Fibroblast of peridontal ligament (primary cell): ENCODE measurements at regions not wholly inside any gene's neighbourhood (a gene's known extent, or its start where the extent isn't known, plus 50 kb on each side); places are given as distances from the start of the nearest gene placed in this dataset.
"Not testable (repeated sequence)": the region's sequence is repeated elsewhere in the genome, so short reads cannot be mapped to it uniquely, and the experiment has no call there.

Source experiments
- DNase-seq: peaks from one replicate; pipeline ENCODE4 v3.0.0-alpha.2; 2010; ENCODE audit errors: extremely low read depth

DNA sequence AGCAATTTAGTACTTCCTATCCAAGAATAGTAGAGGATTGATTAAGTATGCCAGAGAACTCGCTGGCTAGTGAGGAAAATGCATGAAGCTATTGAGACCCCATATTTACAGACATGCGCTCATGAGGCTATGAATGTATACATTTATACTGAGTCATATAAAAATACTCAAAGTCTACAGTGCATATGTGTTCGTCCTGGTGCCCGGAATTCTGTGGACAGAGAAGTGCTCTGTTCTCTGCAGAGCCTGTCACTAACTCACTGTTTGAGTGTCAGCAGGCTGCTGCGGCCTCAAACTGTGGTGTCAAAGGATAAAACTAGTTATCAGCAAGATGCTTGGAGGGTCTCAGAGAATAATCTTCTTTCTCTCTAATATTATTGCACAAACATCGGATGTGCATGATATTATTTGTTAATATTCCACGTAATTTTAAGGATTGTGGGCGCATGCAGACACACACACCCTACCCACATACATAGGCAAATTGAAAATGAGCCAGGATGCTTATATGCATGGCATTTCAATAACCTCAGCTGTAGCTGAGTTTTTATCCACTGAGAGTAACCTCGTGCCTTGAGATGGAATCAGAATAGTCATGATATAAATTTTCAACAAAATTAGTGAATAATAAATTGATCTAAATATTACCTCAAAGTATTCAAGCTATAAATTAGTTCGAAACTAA, 50.0 kb upstream of the TSC22D2 start:
- no peak for DNase-seq

DNA sequence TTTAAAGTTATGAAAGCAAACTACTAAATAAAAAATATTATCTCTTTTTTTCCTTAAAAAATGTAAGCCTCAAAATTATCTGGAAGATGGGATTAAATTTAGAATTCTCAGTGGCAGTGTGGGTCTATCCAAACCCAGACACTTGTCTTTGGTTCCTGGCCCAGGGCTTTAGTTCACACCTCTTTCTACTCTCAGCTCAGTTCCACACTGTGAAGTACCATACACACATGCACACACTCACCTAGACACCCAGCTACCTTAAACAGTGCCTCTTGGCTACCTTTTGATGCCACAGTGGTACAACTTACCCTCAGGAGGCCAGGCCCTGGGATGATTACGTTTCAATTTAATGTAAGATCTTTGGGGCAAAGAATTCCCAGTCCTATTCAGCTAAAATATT, 51.0 kb upstream of the TSC22D2 start:
- no peak for DNase-seq

DNA sequence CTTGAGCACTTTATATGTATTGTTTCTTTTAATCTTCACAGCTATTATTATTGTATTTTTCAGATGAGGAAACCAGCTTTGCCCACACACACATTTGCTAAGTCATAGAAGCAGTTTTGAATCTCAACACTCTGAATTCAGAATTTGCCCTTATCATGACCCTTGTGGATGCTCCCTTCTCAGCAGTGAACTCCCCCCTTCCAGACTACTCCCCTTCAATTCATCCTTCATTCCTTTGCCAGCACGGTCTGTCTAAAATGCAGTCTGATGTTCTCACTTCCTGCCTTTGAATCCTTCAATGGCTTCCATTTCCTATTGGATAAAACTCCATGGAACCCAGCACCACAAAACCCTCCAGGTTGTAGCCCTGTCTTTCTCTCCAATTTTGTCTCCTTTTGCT, 52.5 kb upstream of the TSC22D2 start:
- no peak for DNase-seq

GRCh38 chr3:150352931-150353330, 55.2 kb upstream of the TSC22D2 start:
- no peak for DNase-seq

GRCh38 chr3:150351398-150351797, 56.7 kb upstream of the TSC22D2 start:
- no peak for DNase-seq

GRCh38 chr3:150349314-150350097, 58.6 kb upstream of the TSC22D2 start:
- DNase-seq = peak; percentile 51

GRCh38 chr3:150348500-150348899, 59.6 kb upstream of the TSC22D2 start:
- DNase-seq = peak; percentile 94

DNA sequence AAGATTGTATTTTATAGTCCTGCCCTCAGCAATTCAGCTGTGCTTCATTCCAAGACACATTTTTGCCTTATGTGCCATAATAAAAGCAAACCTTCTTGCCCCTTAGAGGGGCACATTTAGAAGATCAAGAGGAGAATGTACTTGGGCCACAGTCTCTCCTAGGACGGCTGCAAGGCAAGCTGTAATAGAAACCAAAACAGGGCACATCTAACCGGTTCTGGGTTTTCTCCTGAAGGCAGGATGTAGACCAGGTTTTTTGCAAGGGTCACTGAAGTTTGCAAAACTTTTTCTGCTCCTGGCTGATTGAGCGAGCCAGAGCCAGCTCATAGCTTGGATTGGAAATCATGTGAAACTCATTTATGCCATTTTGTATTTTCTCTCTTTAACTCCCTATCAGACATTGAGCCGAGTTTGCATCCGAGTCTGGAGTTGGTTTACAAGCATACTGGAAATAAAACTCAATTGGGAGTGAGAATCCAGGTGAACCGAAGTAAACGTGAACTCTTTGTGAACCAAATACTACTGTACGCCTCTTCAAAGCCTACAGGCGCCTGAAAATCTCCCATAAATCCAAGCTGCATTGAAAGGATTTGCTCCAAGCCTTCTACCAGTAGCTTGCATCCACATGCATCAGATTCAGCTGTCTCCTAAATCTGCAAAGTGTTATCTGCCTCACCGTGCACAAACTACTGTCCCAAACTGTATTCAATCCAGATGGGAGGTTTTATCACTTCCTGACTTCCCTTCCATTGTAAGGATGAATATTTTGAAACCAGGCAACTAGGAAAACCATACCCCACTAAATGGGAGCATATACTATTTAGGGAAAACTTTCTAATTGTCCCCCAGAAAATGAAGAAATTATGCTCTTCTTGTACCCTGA, 60.9 kb upstream of the TSC22D2 start:
- peak; percentile 74 for DNase-seq

DNA sequence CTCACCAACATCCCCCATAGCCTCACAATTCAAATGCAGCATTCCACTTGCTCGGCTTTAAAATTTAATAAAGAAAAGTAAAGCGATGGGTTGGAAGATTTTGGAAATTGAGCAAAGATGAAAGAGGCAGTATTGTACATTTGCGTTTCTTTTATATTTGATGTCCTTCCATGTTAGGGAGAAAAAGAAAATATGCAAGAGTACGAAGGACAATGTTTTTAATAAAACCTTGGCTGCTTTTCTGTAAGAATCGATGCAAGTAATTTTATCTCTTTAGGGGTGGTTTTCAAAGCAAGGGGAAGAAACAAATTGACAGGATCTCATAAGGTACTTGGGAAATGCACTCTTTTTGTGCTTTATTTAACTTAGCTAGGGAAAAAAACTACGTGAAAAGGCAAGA, 61.8 kb upstream of the TSC22D2 start:
- DNase-seq = no peak

DNA sequence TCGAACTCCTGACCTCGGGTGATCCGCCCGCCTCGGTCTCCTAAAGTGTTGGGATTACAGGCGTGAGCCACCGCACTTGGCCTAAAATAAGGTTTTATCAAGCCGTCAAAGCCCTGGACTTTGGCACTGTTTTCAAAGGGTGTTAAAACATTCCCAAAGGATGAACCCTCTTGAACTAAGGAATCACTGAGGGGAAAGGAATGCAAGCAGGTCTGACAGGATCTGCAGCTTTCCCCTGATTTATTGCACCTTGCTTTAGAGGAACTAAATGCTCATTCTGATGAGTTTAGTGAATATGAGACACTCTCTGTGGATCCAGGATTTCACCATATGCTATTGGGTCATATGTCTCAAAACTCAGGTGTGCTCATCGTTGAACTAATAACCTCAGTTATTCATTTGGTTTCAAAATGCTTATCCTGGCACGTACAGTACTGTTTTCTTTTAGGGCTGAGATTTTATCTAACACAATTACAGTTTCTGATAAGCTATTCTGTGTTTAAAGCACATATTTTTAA, 63.0 kb upstream of the TSC22D2 start:
- DNase-seq = no peak

DNA sequence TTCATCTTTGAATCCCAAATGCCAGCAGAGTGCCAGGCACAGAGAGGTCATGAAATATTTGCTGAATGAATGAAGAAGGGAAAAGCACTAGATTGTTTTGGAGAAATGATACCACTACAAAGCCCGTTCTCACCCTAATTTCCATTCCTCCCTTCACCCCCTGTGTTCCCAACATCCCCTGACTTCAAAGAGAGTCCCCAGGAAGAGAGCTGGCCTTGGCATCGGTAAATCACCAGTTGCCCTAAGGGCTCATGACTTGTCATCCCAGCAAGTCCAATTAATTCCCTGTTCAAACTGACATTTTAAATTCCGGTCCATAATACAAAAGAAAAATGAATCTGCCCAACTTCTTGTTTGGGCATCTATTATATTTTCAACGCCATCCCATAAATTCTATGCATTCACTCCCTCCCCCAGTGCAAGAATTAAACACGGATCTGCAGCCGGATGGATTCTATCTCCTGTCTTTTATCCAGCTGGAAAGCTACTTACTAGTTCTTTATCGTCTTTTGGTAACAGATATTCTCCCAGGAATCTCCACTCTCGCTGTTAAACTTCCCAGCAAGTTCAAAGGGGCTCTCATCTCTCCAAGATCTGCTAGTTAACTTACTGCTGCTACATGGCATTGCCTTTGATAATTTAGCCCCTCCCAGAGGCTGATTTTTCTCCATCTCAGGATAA, 63.9 kb upstream of the TSC22D2 start:
- DNase-seq = no peak

- no peak for DNase-seq
Observed at GRCh38 chr3:150342896-150343467, 65.1 kb upstream of the TSC22D2 start.

GRCh38 chr3:150341891-150342290, 66.2 kb upstream of the TSC22D2 start:
- DNase-seq = no peak

DNA sequence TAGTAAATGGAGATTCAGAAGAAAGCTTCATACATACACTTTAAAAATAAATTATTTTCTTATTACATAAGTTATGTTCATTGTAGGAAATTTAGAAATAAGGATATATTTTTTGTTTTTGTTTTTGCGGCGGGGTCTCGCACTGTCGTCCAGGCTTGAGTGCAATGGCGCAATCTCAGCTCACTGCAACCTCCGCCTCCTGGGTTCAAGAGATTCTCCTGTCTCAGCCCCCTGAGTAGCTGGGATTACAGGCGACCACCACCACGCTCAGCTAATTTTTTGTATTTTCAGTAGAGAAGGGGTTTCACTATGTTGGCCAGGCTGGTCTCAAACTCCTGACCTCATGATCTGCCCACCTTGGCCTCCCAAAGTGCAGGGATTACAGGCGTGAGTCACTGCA, 71.7 kb upstream of the TSC22D2 start:
- not testable (repeated sequence) for DNase-seq

GRCh38 chr3:150335631-150336030, 72.5 kb upstream of the TSC22D2 start:
- peak; percentile 76 for DNase-seq

GRCh38 chr3:150334974-150335373, 73.1 kb upstream of the TSC22D2 start:
- no peak for DNase-seq

- DNase-seq = no peak
Observed at GRCh38 chr3:150333477-150333876, 74.6 kb upstream of the TSC22D2 start.

DNA sequence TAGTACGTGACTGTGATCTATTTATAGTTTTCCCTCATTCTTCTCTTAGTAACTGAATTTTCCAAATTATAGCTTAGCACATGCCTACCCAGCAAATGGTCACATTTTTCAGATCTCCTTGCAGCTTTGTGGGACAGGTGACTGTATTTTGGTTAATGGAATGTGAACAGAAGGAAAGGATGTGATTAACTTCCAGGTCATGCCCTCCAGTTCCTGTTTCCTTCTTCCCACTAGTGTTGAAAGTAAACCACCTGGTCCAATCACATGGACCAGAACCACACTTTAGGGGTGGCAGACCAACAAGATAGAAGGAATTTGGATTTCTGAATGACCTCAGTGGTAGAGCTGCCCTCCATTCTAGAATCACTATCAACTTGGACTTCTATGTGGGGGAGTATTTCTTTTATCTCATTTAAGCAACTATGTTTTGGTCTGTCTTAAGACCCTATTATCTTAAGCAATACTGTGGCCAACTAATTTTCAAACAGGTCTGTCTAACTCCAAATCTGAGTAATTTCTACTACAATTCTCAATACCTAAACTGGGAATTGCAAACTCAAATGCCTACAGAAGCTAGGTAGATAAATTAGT, 76.0 kb upstream of the TSC22D2 start:
- DNase-seq = no peak

GRCh38 chr3:150330872-150331271, 77.2 kb upstream of the TSC22D2 start:
- no peak for DNase-seq

- DNase-seq = no peak
Observed at GRCh38 chr3:150330174-150330573, 77.9 kb upstream of the TSC22D2 start.

DNA sequence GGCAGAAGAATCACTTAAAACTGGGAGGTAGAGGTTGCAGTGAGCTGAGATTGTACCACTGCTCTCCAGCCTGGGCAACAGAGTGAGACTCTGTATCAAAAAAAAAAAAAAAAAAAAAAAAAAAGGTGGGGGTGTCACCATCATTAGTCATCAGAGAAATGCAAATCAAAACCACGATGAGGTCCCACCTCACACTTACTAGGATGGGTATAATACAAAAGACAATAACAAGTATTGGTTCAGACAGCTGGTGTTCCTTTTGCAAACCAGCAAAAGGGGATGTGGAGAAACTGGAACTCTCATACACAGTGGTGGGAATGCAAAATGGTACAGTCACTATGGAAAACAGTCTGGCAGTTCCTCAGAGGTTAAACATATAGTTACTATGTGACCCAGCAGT, 78.7 kb upstream of the TSC22D2 start:
- DNase-seq = no peak
